PC-3 (cell line): ENCODE measurements at regions not wholly inside any gene's neighbourhood (a gene's known extent, or its start where the extent isn't known, plus 50 kb on each side); places are given as distances from the start of the nearest gene placed in this dataset.

Experiments used
- EZH2 ChIP-seq: fragments of 300-600 bp; sonication (generic); IDR thresholded peaks from one replicate; pipeline ENCODE4 v1.6.1; 2017; ENCODE audit warnings: antibody characterized with exemption, mild to moderate bottlenecking, low read length; ENCODE audit not compliant: unreplicated experiment
- TF ChIP-seq, protein P1 (sequence below): fragments of 300-600 bp; sonication (generic); conservative IDR thresholded peaks from 2 replicates; pipeline ENCODE4 v1.5.1; 2017; ENCODE audit warnings: antibody characterized with exemption, low read depth, mild to moderate bottlenecking, low read length

DNA sequence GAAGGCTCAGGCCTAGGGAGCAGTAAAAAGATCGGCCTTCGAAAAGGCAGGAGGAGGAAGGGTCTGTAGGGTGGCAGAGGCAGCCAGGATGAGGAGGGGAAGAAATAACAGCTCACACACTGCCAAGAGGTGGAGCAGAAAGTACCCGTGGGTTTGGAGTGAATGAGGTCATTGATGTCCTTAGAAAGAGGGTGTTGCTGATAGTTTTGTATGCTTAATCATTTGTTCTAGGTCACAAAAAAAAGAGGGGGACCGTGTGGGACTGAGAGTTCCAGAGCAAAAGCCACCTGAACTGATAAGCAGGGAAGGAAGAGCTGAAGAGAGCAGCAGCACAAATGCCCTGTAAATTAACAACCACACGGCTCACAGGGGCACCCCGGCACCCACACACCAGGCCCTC, 140.4 kb downstream of the FAM161A start:
- TF ChIP-seq, protein P1, sequence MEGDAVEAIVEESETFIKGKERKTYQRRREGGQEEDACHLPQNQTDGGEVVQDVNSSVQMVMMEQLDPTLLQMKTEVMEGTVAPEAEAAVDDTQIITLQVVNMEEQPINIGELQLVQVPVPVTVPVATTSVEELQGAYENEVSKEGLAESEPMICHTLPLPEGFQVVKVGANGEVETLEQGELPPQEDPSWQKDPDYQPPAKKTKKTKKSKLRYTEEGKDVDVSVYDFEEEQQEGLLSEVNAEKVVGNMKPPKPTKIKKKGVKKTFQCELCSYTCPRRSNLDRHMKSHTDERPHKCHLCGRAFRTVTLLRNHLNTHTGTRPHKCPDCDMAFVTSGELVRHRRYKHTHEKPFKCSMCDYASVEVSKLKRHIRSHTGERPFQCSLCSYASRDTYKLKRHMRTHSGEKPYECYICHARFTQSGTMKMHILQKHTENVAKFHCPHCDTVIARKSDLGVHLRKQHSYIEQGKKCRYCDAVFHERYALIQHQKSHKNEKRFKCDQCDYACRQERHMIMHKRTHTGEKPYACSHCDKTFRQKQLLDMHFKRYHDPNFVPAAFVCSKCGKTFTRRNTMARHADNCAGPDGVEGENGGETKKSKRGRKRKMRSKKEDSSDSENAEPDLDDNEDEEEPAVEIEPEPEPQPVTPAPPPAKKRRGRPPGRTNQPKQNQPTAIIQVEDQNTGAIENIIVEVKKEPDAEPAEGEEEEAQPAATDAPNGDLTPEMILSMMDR, result no peak
- no peak for TF ChIP-seq EZH2
